HG02763 (cell line): ENCODE measurements at regions not wholly inside any gene's neighbourhood (a gene's known extent, or its start where the extent isn't known, plus 50 kb on each side); places are given as distances from the start of the nearest gene placed in this dataset.
"Not testable (repeated sequence)": the region's sequence is repeated elsewhere in the genome, so short reads cannot be mapped to it uniquely, and the experiment has no call there.

Source experiments
- ATAC-seq: cut with Tn5 transposase; IDR thresholded peaks from one replicate; pipeline ENCODE4 v1.9.1; 2021; ENCODE audit warnings: mild to moderate bottlenecking, moderate library complexity; ENCODE audit not compliant: unreplicated experiment

DNA sequence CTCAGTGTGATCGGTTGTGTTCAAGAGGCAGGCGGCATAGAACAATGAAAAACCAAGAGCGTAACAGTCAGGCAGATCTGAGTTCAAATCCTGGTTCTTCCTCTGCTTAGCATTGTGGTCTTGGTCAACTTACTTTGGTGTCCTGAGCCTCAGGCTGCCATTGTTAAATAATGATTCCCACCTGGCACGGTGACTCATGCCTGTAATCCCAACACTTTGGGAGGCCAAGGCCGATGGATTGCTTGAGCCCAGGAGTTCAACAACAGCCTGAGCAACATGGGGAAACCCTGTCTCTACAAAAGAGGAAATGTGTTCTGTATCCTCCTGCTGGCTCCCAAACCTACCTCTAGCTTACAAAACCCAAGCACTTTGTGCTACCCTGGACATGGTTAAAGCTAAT lies 129.0 kb upstream of the STX18 start:
- no peak for ATAC-seq

DNA sequence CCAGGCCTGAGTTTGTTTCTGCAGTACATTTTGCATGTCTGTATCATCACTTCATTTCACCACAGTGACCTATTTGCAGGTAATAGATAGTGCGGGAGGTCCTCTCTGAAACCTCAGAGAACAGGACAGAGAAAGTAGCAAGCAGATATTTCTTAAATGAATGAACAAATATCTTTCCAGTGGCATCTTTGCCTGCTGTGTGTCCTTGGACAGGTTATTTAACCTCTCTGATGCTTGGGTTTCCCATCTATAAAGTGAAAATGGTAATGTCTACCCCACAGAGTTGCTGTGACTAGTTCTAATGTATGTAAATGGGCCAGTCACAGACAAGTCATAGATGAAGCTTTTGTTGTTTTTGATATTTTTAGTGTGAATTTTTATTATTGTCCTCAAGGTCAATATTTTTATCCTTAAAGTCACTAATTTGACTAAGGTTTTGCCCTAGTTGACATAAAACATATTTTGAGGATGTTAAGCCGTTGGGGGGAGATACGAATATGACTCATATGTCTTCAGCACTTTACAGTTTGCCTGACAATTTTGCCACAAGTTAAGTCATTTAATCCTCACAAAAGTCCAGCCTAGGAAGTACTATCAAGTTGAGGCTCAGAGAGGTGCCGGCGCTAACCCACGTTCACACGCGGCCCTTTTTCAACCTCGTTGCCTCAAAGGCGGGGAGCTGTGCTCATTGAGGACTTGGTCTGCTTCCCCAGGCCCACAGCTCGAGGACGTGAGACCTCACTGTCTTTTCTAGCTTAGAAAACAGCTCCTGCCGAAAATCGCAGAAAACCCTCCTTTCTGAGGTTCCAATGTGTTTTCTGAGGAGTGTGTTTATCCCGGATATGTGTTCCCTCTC lies 126.7 kb upstream of the STX18 start:
- ATAC-seq: no peak

DNA sequence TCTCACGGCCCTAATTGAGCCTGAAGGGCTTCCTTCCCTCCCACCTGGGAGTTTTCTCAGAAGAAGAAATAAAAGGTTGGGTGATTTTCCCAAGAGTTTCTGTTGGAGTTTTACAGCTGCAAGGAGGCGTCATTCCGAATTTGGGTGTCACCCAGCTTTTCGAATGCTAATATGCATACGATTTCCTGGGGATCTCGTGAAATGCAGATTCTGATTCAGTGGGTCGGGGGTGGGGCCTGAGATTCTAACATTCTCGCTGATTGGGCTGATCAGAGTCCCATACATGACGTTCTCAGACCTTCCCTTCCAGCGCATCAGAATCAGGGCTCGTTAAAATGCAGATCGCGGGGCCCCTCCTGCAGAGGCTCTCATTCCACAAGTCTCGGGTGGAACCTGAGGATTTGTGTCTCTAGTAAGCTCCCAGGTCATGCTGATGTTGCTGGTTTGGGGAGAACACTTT lies 125.8 kb upstream of the STX18 start:
- no peak for ATAC-seq

DNA sequence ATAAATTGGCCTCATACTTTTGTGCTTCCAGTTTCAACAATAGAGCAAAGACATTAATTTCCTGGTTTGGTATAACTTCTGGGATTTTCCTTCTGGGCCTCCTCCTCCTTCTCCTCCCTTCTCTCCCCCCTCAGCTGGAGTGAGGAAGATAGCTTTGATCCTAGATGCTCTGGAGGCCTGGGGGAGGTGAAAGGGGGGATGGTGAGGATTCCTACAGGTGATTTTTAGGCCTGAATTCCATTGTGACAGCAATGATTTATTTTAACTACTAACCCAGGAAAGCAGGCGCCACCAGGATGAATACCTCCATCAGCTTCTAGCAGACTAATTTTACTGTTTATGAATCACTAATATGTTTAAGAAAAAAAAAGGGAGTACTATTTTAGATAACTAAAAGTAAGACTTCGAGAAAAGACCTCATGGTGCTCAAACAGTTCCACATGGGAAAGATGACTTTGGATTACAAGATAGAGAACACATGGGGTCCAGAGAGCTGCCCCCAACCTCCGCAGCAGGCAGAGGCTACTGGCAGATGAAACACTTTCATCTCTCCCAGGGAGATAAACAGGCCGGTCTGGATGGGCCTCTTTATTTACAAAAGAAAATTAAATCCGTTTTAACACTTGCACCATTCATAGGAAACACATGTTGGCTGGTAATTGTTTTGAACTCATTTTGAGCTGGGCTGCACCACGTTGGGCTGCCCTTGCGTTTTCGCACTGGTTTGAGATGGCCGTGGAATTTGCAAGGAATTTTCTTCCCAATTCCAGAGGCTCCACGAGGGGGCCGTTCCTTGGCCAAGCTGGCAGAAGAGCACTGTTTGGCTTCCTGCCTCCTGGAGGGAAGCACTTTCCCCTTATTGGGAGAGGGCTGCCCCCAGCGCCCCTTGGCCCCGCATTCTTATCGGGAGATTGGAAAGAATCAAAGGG lies 125.1 kb upstream of the STX18 start:
- no peak for ATAC-seq

DNA sequence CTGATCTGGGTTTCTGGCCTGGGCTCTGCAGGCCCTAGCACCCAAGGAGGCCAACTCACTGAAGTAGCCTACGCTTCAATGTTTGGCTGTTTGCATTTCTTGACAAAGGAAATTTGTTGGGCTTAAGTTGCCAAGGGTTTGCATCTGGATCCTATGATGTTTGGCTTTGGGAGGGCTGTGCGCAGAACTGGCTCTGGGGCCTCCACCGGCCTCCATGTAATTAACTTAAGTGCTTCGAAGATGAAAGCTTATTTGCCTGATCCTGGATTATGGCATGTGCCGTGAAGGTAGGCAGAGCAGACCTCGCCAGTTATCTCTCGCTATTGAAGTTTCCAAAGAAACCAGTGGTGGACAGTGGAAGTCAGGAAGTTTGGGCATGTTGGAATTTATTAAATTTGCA lies 124.3 kb upstream of the STX18 start:
- ATAC-seq: no peak

DNA sequence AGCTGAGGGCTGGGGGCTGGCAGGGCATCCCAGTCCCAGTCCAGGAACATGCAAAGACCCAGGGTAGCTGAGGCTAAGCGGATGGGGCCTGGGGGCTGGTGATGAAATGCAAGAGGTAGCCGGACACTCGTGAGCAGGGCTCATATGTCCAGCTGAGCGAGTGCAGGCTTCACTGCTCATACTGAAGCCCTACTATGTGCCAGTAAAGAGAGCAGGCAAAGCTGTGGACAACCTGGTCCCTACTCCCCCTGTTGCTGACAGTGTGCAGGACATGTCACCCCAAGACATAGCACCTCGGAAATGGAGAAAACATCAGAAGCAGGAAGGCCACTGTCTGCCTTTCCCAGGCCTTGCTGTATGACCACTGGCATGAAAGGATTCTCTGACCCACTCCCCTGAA lies 122.4 kb upstream of the STX18 start:
- ATAC-seq: no peak

DNA sequence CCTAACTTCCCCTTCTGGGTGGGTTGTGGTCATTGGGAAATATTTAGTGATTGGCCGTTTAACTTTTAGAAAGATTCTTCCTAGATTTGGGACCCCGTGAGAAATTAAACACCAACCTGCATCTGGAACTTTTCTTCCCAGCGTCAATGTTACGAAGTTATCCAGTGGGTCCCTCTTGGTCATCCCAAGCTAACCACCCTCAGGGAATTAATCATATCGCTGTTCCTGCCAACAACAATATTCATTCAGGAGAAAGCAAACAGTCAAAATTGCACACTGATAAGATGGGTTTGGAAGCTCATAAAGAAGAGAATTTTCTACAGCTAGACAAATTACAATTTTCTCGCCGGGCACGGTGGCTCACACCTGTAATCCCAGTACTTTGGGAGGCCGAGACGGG lies 121.2 kb upstream of the STX18 start:
- ATAC-seq: no peak

DNA sequence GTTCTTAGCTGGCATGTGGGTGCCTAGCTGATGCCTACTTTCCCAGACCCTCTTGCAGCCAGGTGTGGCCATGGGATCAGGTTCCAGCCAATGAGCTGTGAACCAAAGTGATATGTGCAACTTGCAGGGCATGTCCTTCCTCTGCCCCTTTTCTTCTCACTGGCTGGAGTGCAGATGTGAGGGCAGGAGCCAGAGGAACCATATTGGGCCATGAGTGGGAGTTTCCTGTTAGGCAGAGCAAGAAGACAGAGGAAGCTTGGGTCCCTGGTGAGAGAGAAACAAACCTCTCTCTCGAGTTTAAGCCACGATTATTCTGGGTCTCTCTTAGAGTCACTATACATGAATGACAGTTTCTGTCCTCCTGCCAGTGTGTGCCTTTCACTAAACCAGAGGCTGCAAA lies 120.4 kb upstream of the STX18 start:
- ATAC-seq: no peak

DNA sequence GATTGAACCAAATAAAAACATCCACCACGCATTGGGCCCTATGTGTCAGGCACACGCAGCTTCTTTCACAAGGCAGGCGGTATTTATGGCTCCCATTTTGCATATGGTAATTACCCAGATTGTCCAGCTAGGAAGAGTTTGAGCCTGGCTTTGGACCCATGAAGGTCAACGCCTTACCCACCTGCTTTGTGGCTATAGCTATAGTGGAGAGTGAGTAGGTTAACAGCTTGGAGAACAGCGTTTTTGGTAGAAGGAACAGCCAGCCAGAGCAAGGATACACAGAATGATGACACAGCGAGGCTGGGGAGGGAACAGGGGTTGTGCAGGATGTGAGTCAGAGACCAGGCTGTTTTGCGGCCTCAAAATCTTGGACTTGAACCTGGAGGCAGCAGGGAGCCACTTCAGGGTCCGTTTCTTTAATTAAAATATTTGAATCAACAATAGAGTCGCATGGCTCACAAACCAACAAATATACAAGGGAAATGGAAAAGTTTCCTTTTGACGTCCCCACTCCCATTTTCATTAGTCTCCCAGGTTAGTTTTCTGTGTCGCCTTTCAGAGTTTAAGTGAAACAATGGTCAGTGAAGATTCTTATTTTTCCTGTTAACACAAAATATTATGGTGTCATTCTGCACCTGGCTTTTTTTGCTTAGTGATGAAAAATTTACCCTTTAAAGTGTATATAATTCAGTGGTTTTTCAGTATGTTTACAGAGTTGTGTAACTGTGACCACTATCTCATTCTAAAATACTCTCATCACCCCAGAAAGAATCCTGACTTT lies 118.2 kb upstream of the STX18 start:
- no peak for ATAC-seq

DNA sequence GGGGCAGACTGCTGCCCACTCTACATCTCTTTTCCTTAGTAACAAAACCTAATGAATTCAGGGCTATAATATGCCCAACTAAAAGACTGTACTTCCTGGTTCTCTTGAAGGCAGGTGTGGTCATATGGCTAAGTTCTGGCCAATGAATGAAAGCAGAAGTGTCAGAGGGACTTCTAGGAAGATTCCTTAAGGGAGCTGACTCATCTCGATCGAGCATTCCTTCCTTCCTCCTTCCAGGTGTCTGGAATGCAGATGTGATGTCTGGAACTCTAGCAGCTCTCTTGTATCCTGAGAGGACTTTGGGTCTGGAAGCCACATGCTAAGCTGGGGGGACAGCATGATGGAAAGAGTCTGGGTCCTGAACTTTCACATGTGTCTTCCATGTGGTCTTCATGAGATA lies 116.2 kb upstream of the STX18 start:
- ATAC-seq: no peak

DNA sequence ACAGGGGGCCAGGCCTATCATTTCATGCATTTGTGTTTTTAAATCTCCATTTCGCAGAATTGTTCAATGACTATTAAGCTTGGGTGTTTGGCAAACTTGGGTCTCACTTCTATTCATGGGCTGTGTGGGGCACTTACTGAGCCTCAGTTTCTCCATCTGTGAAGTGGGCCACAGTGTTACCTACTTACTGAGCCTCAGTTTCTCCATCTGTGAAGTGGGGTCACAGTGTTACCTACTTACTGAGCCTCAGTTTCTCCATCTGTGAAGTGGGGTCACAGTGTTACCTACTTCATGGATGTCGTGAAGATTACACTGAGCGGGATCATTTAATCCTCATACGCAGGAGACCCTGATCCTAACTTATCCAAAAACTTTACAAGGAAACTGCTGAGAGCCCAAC lies 115.1 kb upstream of the STX18 start:
- no peak for ATAC-seq

DNA sequence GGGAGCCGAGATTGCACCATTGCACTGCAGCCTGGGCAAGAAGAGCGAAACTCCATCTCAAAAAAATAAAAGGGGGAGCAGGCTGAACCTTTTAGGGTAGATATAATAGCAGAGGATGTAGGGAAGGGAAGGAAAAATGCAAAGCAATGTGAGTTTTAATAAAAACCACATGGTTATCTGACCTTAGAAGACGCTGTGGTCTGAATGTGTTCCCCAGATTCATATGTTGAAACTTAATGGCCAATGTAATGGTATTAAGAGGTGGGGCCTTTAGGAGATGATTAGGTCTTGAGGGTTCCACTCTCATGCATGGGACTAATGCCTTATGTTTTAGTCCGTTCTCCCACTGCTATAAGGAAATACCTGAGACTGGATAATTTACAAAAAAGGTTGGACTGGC lies 114.1 kb upstream of the STX18 start:
- no peak for ATAC-seq

DNA sequence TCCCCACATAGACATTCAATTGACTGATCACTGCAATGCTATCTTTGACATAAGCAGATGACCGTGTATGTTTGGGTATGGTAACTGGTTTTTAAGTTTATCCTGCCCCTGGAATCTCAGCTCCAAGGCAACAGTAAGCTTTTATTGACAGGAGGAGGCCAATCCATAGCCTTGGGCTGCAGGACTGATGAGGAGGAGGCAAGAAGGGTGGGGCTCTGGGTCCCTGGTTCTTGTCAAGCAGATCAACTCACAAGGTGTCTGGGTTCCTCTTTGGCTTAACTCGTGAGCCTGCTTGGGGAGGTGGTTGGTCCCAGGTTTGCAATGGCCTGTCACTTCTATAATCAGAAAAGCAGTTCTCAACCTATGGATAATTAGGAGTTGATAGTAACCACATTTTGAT lies 113.2 kb upstream of the STX18 start:
- no peak for ATAC-seq

DNA sequence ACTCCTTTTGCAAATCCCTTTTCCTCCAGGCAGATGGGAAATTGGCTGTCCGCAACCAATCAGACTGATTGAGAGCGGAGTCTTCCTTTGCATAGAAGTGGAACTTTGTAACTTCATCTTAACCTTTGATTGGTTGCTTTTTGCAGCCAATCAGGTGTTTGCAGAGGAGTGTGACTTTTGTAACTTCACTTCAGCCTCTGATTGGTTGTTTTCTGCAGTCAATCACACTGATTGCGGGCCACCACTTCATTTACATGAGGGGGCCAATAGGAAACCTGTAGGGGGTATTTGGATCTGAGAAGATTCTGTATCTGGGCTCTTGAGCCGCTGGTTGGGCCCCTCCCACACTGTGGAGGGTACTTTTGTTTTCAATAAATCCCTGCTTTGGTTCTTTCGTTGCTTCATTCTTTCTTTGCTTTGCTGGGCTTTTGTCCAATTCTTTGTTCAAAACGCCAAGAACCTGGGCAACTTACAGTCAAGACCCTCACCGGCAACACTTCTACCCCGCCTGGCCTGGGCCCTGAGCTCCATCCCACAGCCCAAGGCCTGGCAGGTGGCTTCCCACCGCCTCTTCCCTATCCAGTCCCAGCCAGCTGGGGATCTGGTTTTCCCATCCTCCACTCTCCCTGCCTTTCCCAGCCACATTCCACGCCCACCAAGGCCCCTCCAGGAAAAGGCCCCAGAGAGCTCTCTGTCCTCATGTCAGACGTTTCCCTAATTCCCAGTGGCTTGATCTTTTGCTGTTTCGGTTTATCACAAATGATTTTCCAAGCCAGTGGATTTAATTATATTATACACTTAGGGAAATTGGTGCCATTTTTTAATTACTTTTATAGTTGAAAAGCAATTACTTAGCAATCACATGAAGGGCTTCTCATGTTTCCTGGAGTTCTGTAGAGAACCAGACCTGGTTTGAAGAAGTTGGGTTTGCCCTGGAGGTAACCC lies 110.2 kb upstream of the STX18 start:
- ATAC-seq: no peak

DNA sequence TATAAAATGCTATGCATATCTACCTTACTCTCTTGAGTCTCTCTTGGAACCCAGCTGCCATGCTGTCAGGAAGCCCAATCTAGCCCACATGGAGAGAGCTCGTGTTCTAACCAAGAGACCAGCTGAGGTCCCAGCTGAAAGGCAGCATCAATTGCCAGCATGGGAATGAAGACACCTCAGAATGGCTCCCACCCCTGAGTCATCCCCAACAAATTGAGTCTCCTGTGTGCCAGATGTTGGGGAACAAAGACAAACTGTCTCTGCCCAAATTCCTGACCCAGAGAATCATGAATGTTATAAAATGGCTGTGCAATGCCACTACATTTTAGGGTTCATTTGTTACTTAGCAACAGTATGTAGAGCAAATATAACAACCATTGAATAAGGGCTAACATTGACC lies 105.2 kb upstream of the STX18 start:
- ATAC-seq: no peak

DNA sequence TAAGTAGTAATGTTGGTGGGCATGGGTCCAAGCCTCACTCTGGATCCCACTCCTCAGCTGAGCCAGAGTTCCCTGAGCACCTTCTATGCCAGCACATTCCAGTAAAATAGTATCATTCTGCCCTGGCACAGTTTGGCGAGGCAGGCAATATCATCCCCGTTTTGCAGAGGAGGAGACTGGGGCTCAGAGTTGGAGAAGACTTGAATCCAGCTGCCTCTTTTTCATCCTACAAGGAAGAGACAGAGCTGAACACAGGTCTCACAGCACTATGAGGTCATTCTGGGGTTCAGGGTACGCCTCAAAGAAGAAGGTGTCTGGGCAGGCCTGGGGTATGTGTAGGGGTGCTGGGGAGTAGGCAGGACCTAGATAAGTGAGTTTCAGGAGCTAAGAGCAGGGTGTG lies 103.9 kb upstream of the STX18 start:
- no peak for ATAC-seq

DNA sequence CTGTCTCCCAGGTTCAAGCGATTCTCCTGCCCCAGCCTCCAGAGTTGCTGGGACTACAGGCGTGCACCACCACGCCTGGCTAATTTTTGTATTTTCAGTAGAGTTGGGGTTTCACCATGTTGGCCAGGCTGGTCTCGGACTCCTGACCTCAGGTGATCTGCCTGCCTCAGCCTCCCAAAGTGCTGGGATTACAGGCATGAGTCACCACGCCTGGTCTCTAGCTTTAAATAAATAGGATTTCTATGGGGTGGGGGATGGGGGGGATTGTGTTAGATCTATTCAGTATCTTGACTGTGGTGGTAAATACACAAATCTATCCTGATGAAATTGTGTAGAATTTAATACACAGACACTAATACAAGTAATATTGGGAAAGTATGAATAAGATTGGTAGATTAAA lies 102.4 kb upstream of the STX18 start:
- ATAC-seq: not testable (repeated sequence)

DNA sequence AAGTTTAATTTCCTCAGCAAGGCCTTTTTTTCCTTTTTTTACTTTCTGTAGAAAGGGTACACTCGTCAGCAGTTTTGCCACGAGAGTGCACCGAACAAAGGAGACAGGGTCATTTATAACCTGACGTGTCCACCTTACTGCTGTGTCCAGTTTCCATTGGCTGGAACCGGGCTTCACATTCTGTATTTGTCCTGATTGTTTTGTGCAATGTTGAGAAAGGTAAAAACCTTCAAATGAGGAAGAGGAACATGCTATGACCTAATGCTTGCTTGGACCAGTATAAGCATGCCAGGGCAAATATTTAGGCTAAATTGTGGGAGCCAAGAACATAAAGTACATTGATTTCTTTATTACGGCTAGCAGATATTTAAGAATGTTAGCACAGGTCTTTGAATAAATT lies 101.9 kb upstream of the STX18 start:
- ATAC-seq: not testable (repeated sequence)

DNA sequence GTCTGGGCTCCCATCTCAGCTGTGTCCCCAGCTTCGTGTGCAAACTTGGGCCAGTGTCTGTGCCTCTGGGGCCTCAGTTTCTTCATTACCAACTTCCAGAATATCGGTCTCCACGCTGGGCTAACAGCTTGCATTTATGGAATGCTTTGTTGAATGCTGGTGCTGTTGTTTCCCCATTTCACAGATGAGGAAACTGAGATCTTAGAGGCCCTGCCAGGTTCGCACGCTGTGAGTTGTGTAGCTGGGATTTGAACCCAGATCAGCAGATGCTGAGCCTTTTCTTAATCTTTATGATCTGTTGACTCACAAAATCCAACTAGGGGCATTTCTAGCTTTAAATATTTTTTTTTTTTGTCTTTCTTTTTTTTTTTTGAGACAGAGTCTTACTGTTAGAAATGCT lies 101.5 kb upstream of the STX18 start:
- ATAC-seq: no peak

DNA sequence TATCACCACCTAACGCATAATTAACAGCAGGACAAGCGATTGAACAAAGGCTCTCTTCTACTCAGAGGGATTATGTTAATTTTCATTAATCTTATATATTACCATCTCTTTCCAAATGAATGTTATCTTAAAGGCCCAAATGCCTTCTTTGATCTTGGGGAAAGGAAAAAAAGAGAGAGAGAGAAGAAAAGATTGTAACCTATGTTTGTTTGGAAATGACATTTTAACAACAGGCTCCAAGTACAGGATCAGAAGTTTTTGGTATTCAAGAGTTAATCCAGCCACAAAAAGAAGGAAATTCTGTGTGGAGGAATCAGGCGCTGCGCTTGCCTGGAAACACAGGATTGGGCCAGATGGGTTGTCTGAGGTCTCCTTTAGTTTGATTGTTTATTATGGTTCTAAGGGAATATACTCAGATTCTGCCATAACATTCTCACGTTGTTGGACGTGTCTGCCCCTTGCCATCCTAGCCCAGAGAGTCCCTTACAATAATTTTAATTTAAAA lies 100.7 kb upstream of the STX18 start:
- ATAC-seq: no peak
